Jurkat, Clone E6-1 (cell line): ENCODE measurements at regions not wholly inside any gene's neighbourhood (a gene's known extent, or its start where the extent isn't known, plus 50 kb on each side); places are given as distances from the start of the nearest gene placed in this dataset.
A peak's percentile ranks its signal among the peaks of the same experiment; 100 is the strongest.
"Not testable (repeated sequence)": the region's sequence is repeated elsewhere in the genome, so short reads cannot be mapped to it uniquely, and the experiment has no call there.

ENCODE experiments used
- DNase-seq: peaks from one replicate; pipeline ENCODE4 v3.0.0-alpha.2; 2011; ENCODE audit warnings: low read depth, low spot score
- H3K4me3 ChIP-seq: 2 replicates; pipeline ENCODE4 v1.5.1; 2011; ENCODE audit warnings: mild to moderate bottlenecking, low read length, control low read depth, moderate library complexity

DNA sequence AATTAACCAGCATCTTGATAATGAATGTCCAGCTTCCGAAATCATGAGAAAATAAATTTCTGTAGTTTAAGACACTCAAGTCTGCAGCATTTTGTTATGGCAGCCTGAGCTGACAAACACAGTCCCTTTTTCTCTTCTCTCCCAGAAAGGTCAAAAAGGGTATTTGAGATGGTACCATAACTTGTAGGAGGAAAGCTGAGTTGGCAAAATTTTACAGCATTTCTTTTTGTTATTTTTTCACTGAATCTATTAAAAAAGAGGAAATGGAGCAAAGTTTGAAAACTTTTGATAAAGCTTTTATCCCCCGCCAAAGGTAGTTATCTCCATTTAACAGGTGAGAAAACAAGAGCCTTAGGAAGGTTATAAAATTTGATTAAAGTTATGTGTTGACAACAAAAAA lies 367.6 kb upstream of the TECRL start:
- H3K4me3 ChIP-seq: no peak overlapping the region
- no peak for DNase-seq

DNA sequence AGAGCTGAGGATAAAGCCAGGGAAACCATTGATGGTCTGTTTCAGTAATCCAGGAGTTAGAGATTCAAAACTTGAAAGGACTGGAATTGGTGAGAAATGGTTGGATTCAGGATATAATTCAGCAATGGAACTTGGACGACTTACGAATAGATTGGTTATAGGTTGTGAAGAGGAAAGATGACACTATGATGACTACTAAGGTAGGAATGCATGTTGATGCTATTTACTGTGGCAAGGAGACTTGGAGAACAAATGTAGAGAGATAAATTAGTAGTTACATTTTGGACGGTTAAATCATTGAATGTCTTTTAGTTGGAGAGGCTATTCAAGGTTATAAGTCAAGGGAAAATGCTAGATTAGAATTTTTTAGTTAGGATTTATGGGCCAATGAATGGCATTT lies 365.4 kb upstream of the TECRL start:
- no peak for DNase-seq
- H3K4me3 ChIP-seq: no peak overlapping the region

DNA sequence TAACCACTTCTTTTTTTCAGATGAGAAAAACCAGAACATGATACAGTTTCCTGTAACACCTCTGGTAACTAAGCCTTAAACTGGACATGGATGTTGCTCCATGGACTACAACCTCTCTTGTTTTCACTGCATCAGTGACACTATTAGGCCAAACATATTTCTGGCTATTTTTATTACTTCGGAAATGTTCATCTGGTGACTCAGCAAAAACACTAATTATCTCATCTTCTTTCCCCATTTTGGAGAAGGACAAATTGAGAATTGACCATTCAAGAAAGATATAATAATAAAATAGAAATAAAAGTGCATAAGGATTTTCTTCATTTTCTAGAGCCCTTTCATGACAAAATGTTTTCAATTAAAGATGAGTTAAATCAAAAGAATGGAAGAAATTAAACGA lies 361.9 kb upstream of the TECRL start:
- H3K4me3 ChIP-seq: no peak overlapping the region
- DNase-seq: no peak

DNA sequence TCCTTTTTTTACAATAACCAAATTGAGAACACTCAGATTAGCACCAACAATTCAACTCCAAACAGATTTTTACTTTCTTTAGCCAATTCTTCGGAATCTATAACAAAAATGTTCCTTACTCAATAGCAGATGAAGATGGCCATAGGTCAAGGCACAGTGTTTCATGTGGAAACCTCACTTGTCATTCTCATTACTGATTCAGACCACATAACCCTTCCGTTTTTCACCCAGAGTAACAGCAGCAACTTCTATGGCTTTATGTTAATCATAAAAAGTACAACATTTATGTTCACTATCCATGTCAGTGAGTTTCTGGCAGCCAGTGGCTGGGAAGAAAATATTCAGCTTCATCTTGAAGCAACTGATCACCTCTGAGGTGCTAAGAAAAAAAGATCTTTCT lies 358.3 kb upstream of the TECRL start:
- DNase-seq: no peak
- no peak overlapping the region for H3K4me3 ChIP-seq

DNA sequence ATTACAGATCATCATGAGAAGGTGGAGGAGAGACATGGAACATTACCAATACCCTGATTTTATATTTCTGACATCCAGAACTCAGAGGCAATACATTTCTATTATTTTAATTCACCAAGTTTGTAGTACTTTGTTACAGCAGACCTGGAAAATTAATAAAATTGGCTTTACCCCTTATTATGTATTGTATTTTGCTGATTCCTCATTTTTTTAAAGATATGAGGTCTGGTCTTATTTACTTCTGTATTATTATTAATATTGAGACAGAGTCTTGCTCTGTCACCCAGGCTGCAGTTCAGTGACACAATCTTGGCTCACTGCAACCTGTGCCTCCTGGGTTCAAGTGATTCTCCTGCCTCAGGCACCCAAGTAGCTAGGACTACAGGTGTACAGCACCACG lies 357.3 kb upstream of the TECRL start:
- H3K4me3 ChIP-seq: no peak overlapping the region
- no peak for DNase-seq

DNA sequence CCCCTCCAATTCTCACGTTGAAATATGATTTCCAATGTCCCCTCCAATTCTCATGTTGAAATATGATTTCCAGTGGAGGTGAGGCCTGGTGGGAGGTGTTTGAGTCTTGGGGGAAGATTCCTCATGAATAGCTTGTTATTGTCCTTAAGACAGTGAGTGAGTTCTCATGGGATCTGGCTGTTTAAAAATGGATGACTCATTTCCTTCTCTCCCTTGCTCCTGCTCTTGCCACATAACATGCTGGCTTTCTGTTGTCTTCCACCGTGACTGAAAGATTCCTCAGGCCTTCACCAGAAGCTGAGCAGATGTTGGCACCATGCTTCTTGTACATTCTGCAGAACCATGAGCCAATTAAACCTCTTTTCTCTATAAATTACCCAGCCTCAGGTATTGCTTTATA lies 346.8 kb upstream of the TECRL start:
- no peak overlapping the region for H3K4me3 ChIP-seq
- no peak for DNase-seq

DNA sequence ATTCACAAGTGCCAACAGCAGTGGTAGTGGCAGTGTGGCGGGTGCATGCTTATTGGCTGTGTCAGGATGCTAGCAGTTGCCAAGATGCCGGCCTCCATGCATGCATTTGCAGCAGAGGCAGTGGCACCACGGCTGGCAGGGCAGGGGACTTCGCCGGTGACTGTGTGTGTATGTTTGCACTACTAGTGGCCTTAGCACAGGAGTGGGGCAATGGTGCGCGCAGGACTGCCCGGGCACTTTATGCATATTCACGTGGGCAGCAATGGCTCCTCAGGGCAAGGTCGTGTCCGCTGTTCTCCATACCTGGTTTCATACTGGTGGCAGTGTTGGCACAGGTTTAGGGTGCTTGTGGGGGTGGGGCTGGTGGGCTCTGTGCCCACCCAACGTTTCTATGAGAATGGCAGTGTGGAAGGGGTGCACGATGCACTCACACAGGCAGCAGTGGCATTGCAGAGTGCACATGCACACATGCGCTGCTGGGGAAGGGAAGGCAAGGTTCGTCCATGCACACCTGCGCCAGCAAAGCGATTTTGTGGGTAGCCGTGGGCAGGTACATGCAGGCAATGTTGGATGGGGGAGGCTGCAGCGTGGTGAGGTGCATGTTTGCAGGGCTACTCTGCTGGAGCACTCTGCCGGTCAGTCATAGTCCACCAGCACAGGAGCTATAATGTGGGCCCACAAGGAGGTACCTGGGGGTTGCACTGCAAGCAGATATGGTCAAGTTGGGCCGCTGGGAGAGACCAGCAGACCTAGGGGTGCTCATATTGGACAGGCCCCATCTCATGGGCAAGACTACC lies 338.9 kb upstream of the TECRL start:
- no peak overlapping the region for H3K4me3 ChIP-seq
- no peak for DNase-seq

DNA sequence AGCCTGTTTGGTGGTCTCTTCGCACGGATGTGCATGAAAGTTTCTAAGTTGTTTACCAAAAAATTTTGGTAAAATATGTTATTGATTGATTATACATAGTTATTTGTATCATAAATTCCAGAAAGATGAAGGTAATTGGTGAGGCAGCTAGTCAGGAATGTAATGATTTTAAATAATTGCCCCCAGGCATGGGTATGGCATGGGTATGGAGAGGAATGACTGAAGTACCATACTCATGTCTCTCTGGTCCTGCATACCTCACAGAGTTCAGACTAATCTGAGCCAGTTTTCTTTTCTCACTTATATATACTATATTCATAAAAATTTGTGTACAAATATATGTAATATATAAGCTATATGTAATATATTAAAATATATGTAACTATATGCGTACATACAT lies 329.0 kb upstream of the TECRL start:
- no peak for DNase-seq
- no peak overlapping the region for H3K4me3 ChIP-seq

DNA sequence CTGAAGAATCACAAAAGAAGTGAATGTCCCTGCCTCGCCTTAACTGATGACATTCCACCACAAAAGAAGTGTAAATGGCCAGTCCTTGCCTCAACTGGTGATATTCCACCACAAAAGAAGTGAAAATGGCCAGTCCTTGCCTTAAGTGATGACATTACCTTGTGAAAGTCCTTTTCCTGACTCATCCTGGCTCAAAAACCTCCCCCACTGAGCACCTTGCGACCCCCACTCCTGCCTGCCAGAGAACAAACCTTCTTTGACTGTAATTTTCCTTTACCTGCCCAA lies 328.5 kb upstream of the TECRL start:
- not testable (repeated sequence) for DNase-seq

DNA sequence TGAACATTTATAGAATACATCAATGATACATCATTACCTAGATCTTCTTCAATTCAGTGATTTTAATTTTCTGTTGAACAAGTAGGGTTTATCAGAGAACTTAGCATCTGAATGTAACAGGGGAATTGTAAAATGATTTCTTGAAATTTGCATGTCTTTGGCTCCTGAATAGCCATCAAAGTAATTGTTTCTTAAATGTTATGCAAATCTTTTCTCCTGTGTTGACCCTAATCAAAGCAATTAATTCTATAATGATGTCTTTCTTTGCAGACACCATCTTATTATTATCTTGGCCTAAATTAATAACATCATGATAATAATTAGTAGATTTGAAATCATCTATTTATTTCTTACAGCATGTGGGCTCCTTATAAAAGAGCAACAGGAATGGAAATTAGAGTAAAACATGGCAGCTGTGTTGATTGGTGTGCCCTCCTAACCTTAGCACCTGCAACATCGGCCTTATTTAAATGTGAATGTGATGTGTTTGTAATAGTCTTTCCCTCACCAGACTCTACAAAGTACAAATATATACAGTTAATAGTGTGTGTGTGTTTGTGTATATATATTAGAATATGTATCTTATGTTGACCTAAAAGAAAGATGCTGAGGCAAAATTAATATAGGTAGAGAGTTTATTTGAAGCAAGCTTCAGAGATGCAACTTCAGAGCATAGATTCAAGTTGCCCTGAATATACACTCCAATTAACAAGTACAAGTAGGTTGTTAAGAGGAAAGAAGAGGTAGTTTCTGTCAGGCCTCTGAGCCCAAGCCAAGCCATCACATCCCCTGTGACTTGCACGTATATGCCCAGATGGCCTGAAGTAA lies 328.0 kb upstream of the TECRL start:
- DNase-seq: no peak
- no peak overlapping the region for H3K4me3 ChIP-seq

More for the DNA sequence above, 328.5 kb upstream of the TECRL start:
- not testable (repeated sequence) for H3K4me3 ChIP-seq

DNA sequence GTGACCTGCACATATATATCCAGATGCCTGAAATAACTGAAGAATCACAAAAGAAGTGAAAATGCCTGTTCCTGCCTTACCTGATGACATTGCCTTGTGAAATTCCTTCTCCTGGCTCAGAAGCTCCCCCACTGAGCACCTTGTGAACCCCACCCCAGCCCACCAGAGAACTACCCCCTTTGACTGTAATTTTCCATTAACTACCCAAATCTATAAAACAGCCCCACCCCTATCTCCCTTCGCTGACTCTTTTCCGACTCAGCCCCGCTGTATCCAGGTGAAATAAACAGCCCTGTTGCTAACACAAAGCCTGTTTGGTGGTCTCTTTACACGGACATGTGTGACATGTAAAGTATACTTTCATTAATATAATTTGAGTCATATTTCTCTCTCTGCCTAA lies 320.3 kb upstream of the TECRL start:
- no peak for DNase-seq

DNA sequence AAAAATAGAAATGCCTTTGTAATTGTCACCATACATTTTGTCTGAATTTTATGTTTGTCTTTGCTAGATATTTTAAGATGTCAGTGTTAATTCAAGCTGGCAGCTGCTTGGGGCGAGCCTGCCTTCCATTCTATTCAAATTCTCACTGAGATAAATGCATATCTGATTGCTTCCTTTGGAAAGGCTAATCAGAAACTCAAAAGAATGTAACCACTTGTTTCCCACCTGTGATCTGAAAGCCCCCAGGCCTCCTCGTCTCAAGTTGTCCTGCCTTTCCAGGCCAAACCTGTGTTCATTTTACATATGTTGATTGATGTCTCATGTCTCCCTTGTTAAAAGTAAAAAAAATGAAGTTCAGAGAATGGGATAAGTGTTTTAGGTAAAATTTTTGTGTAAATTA lies 318.7 kb upstream of the TECRL start:
- no peak overlapping the region for H3K4me3 ChIP-seq
- DNase-seq: no peak

More for the DNA sequence above, 320.3 kb upstream of the TECRL start:
- no peak overlapping the region for H3K4me3 ChIP-seq

DNA sequence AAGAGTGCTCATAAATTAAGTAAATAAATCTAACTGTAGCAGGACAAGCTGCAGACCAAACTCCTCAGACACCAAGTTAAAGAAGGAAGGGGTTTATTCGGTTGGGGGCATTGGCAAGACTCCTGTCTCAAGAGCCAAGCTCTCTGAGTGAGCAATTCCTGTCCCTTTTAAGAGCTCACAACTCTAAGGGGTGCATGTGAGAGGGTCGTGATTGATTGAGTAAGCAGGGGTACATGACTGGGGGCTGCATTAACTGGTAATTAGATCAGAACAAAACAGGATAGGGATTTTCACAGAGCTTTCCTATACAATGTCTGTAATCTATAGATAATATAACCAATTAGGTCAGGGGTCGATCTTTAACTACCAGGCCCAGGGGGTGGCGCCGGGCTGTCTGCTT lies 318.1 kb upstream of the TECRL start:
- not testable (repeated sequence) for DNase-seq, H3K4me3 ChIP-seq

DNA sequence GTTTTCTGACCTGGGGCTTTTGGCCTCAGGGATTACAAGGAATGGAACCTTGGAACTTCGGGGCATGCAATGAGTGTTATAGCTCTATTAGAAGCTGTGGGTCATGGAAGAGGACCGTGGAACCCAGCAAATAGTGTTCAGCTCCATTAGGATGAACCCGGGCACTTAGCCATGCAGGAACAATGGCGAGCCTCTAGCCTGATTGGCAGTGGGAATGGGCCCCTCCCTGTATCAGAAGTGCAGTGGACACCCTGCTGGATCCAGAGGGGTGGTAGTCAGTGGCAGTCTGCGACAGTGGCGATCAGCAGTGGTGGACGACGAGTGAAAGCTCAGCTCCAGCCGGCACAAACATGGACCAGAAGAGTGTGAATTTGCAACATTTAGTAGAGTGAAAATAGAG lies 315.4 kb upstream of the TECRL start:
- no peak overlapping the region for H3K4me3 ChIP-seq
- DNase-seq: no peak

DNA sequence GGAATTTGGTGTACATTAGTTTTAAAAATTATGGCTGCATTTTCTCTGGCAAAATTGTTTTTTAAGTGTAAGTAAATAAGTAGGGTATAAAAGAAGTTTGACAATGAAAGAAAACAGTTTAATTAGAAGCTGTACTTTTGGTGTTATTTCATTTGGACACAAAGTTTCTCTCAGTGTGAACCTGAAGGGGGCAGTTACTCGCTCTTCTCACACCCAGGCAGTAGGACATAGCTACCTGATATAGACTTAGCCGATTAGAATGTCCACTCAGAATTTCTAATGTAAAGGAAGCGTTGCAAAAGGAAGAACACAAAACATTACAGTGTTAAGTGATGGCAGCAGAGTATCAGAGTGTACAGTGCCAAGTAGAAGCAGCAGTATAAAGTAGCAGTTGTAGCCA lies 311.9 kb upstream of the TECRL start:
- no peak overlapping the region for H3K4me3 ChIP-seq
- no peak for DNase-seq

DNA sequence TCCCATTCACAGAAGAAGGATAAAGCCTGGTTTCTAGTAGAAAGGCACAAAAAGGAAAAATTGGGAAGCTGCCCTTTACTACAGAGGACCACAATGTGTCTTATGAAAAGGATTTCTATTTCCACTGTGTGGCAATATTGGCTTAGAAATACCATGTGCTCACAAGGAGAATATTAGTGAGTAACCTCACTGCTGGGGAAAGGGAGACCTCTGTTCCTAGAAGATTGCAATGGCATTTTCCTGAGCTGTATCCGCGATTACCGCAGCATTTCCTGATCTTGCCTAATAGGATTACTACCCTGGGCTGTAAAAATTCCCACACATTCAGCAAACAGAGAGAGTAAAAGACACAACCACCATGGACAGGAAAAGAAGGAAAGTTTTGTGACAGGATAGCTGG lies 308.8 kb upstream of the TECRL start:
- no peak for DNase-seq
- no peak overlapping the region for H3K4me3 ChIP-seq

DNA sequence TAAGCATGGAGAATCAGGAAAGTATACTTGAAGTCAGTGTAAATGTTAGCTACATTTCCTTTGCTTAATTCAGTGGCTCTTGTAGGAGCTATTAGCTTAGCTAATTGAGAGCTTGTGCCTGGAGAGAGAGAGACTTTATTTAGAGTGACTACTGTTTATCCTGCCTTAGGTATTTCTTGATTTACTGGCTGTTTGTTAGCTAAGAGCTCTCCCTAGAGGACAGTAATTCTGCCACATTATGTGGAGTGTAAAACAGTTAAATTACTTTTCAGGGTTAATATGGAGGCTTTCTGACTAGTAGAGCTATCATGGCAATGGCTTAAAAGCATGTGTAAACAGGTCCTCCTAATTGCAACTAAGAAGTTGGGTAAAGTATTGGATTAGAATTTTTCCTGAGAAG lies 306.5 kb upstream of the TECRL start:
- DNase-seq: no peak
- H3K4me3 ChIP-seq: no peak overlapping the region

DNA sequence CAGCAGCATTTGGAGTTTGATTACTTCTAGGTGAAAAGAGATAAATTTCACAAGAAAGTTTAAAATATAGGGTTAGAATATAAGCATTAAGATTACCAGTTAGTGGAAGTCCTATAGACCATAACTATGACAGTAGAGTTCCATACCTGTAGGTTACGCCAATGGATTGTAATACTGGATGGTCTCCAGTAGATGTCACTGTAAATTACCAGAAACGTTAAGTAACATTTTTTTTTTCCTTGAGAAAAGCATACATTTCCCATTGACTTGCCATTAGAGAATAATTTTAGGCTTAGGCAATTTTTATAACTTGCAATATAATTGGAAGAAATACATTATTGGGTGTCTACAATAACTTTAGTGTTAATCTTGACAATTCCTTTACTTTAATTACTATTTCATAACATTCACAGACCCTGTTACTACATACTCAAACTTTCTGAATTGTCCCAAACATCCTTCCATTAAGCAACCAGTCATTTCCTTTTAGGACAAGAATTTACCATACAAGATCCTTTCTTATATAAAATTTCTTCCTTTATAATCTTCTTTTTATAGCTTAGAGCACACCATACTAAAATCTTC lies 304.1 kb upstream of the TECRL start:
- H3K4me3 ChIP-seq: no peak overlapping the region
- peak; percentile 59 for DNase-seq

DNA sequence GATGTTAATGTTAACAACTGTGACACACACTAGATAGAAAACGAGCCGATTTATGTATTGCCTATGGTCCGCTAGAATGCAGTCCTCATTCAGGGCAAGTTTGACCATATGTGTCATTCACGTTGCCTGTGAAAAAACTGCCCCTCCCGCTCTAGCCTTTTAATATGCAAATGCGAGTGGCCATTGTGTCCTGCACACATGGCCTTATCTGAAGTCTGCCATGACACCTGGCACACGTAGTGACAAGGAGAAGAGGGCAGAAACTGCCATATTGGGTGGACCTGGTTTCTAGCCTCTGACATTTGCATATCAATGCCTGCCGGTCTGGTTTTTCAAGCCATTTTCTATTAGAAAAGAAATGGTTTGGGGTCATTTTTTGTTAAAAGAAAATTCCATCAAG lies 303.3 kb upstream of the TECRL start:
- H3K4me3 ChIP-seq: no peak overlapping the region
- DNase-seq: no peak

DNA sequence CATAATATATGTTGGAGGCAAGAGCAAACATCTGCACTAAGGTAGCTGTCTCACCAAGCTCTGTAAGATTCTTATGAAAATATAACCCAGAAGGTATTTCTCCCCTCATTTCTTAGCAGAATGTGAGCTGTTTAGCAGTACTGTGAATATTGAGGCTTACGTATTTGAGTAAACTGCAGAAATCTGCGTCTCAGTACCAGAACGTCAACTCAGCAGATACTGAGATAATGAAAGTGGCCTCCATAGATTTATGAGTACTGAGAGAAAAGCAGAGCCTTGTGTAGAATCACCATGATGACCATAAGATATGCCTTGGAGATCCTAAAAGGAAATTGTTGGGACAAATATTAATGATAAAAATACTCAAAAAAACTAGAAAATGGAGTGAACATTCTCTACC lies 296.7 kb upstream of the TECRL start:
- H3K4me3 ChIP-seq: no peak overlapping the region
- DNase-seq: no peak

DNA sequence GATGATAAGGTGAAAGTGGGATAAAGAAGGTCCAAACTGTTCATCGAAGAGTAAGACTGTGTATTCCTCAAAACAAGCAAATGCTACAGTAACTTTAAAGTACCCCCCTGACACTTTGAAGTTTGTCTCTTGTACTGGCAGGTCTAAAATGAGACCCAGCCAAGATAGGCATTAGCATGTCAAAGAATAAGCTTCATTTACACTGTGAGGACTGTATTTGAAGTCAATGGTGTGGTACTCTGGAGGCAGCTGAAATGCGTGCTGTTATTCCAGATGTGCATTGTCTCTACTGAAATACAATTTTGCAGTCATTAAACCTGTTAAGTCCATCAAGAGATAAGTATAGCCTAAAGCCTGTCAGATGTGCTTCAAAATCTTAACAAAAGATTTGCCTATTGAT lies 288.9 kb upstream of the TECRL start:
- no peak overlapping the region for H3K4me3 ChIP-seq
- no peak for DNase-seq
